Gastroesophageal sphincter (tissue), 4 donors: ENCODE measurements at regions not wholly inside any gene's neighbourhood (a gene's known extent, or its start where the extent isn't known, plus 50 kb on each side); places are given as distances from the start of the nearest gene placed in this dataset.

Source experiments
- ATAC-seq: fragments of 150-250 bp; one replicate; pipeline ENCODE4 v1.9.1; 2016; ENCODE audit warnings: mild to moderate bottlenecking, moderate library complexity
- H3K27ac ChIP-seq, 4 donors: fragments of 200-600 bp; sonication (generic) in 3 of 4; 1 replicate in 3 of 4; 2 replicates in 1 of 4; pipeline ENCODE4 v1.5.1; 2016 to 2019
- H3K27me3 ChIP-seq: fragments of 200-600 bp; sonication (generic); one replicate; pipeline ENCODE4 v1.5.1; 2019
- H3K36me3 ChIP-seq, 2 donors: fragments of 200-600 bp; sonication (generic); one replicate each; pipeline ENCODE4 v1.5.1; 2019; ENCODE audit warnings: control low read depth in 1 of 2
- H3K4me1 ChIP-seq, 3 donors: fragments of 200-600 bp; sonication (generic); 1 replicate in 2 of 3; 2 replicates in 1 of 3; pipeline ENCODE4 v1.5.1; 2016 to 2019; ENCODE audit warnings: control low read depth in 2 of 3
- H3K4me3 ChIP-seq, 2 donors: fragments of 200-600 bp; sonication (generic); one replicate each; pipeline ENCODE4 v1.5.1; 2019; ENCODE audit warnings: mild to moderate bottlenecking in 1 of 2, moderate library complexity in 1 of 2
- H3K9me3 ChIP-seq, 3 donors: fragments of 200-600 bp; sonication (generic); one replicate each; pipeline ENCODE4 v1.5.1; 2017 to 2019; ENCODE audit warnings: control low read depth in 2 of 3
- EP300 ChIP-seq: sonication (generic); formaldehyde crosslinking; IDR thresholded peaks from one replicate; pipeline ENCODE4 v1.6.1; 2017; ENCODE audit warnings: antibody characterized with exemption, mild to moderate bottlenecking
- POLR2A ChIP-seq, 2 donors: fragments of 450-650 bp; IDR thresholded peaks; one replicate each; pipeline ENCODE4 v1.6.1; 2017; ENCODE audit warnings: antibody characterized with exemption in 2 of 2, mild to moderate bottlenecking in 2 of 2, moderate library complexity in 1 of 2
- POLR2AphosphoS5 ChIP-seq: sonication (generic); formaldehyde crosslinking; IDR thresholded peaks from one replicate; pipeline ENCODE4 v1.6.1; 2017; ENCODE audit warnings: antibody characterized with exemption
- WGBS, 2 donors: methylation state at CpG; one replicate each; pipeline ENCODE4 v1.1.5; 2018; ENCODE audit warnings: low coverage in 1 of 2; 5-methylcytosine and 5-hydroxymethylcytosine counted together
- TF ChIP-seq, protein P1 (sequence below), 4 experiments: fragments of 200-600 bp in 2 of 4; fragments of 450-650 bp in 2 of 4; sonication (generic) in 1 of 4; IDR thresholded peaks; one replicate each; pipeline ENCODE4 v1.5.1; 2017 to 2019; ENCODE audit warnings: antibody characterized with exemption in 4 of 4, mild to moderate bottlenecking in 2 of 4, moderate library complexity in 2 of 4

DNA sequence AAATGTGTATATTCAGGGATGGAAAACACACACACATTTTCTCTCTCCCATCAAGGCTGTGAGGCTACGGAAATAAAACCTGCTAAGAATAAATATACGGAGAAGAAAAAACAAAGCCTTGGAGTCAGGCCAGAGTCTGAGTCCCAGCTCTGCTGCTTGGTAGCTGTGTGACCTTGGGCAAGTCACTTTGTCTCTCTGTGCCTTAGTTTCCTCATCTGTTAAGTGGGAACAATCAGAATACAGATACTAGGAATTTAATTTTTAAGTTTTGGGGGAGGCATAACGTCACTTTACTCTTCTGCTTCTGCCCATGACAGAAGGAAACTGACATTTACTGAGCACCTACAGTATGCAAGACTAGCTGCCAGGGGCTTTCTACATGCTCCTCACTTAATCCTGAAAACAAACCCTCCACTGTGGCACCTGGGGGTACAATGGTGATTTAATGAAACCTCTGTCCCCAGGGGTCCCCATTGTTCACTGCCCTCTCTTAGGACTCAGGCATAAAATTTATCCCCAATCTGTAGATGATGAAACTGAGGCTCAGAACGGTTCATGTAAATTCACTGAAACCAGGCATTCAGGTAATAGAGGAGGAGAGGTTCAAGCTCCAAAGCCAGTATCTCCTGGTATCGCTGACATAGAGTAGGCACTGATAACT lies 131.9 kb upstream of the SERPIND1 start:
- Histone ChIP-seq H3K36me3 (no peaks in the 10 kb centered on the region), H3K4me3 (no peak overlapping the region), H3K27ac (no peak overlapping the region), H3K9me3 (peaks cover 0 to 4% (median 0%) of the 10 kb centered on the region in 3 donors), H3K4me1 (no peaks in the 10 kb centered on the region), H3K27me3 (peaks cover 33% of the 10 kb centered on the region)
- 55 to 61% methylated on average over 3 to 5 of the region's 5 CpGs for WGBS, 2 donors
- ATAC-seq: no peak
- TF ChIP-seq, protein P1, sequence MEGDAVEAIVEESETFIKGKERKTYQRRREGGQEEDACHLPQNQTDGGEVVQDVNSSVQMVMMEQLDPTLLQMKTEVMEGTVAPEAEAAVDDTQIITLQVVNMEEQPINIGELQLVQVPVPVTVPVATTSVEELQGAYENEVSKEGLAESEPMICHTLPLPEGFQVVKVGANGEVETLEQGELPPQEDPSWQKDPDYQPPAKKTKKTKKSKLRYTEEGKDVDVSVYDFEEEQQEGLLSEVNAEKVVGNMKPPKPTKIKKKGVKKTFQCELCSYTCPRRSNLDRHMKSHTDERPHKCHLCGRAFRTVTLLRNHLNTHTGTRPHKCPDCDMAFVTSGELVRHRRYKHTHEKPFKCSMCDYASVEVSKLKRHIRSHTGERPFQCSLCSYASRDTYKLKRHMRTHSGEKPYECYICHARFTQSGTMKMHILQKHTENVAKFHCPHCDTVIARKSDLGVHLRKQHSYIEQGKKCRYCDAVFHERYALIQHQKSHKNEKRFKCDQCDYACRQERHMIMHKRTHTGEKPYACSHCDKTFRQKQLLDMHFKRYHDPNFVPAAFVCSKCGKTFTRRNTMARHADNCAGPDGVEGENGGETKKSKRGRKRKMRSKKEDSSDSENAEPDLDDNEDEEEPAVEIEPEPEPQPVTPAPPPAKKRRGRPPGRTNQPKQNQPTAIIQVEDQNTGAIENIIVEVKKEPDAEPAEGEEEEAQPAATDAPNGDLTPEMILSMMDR (IDR thresholded peaks at IDR 0.05): no peak
- TF ChIP-seq EP300 (no peak), POLR2AphosphoS5 (no peak), POLR2A (IDR thresholded peaks at IDR 0.05) (no peak)

DNA sequence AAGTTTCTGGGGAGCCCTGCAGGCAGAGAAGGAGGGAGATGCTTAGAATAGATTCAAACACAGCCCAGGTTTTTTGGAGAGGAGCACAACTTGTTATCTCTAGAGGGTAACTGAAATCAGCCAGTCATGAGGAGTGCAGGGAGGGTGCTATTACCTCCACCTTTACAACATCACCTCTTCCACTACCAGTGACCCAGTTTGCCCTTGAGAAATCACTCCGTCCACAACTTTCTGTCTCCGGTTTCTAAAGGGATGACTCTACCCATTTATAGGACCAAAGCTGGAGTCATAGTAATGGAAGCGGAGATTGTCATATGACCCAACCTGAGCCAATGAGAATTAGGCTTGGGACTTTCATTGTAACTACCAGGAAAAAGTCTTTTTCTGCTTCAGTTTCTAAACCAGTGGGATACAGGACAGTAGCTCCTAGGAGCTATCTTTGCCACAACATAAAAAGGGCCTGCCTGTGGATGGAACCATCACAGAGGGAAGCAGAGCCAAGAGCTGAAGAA lies 131.2 kb upstream of the SERPIND1 start:
- H3K27me3 ChIP-seq: peaks cover 32% of the 10 kb centered on the region
- no peak overlapping the region for H3K4me3 ChIP-seq
- no peak for ATAC-seq
- no peak overlapping the region for H3K27ac ChIP-seq
- no peaks in the 10 kb centered on the region for H3K36me3 ChIP-seq
- 90 to 100% methylated on average over 1 to 3 of the region's 3 CpGs for WGBS, 2 donors
- peaks cover 0 to 4% (median 0%) of the 10 kb centered on the region in 3 donors for H3K9me3 ChIP-seq
- TF ChIP-seq EP300: no peak
- TF ChIP-seq, protein P1 (IDR thresholded peaks at IDR 0.05): no peak
- TF ChIP-seq POLR2A (IDR thresholded peaks at IDR 0.05): no peak
- no peak for TF ChIP-seq POLR2AphosphoS5
- no peaks in the 10 kb centered on the region for H3K4me1 ChIP-seq

- TF ChIP-seq POLR2A (IDR thresholded peaks at IDR 0.05) (no peak), POLR2AphosphoS5 (no peak), EP300 (no peak)
- TF ChIP-seq, protein P1 (IDR thresholded peaks at IDR 0.05): no peak
- no peak overlapping the region for H3K4me3 ChIP-seq
- no peak overlapping the region for H3K27ac ChIP-seq
- 60 to 73% methylated on average over 1 to 3 of the region's 3 CpGs for WGBS, 2 donors
- ATAC-seq: no peak
- H3K9me3 ChIP-seq: peaks cover 0 to 4% (median 0%) of the 10 kb centered on the region in 3 donors
- peaks cover 25% of the 10 kb centered on the region for H3K27me3 ChIP-seq
- H3K4me1 ChIP-seq: no peaks in the 10 kb centered on the region
- no peaks in the 10 kb centered on the region for H3K36me3 ChIP-seq
Measured at GRCh38 chr22:20644071-20644642, 129.8 kb upstream of the SERPIND1 start.

DNA sequence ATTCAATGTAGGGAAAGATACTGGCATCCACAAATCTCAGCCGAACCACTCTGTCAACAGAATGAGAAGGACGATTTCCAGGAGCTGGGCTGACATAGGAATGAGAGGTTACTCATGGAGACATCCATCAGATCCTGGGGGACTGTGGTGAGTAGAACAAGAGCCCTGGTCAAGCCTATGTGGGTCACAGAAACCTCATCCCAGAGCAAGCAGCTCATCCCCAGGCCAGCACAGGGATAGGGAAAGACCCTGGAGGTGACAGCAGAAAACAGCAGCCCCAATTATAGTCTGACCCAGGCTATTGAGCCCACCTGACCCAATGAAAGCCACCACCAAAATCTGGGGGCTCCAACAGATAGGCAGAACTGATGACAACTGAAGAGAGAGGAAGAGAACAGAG lies 128.0 kb upstream of the SERPIND1 start:
- no peaks in the 10 kb centered on the region for H3K9me3 ChIP-seq
- peaks cover 7% of the 10 kb centered on the region for H3K27me3 ChIP-seq
- TF ChIP-seq POLR2A (IDR thresholded peaks at IDR 0.05): no peak
- no peak for TF ChIP-seq POLR2AphosphoS5
- TF ChIP-seq, protein P1 (IDR thresholded peaks at IDR 0.05): no peak
- no peak for TF ChIP-seq EP300
- H3K36me3 ChIP-seq: no peaks in the 10 kb centered on the region
- no peaks in the 10 kb centered on the region for H3K4me1 ChIP-seq
- no peak for ATAC-seq
- no peak overlapping the region for H3K4me3 ChIP-seq
- WGBS, 2 donors: 83 to 100% methylated on average over 2 of the region's 2 CpGs
- H3K27ac ChIP-seq: no peak overlapping the region

GRCh38 chr22:20646415-20646814 lies 127.5 kb upstream of the SERPIND1 start:
- no peak for ATAC-seq
- TF ChIP-seq, protein P1 (IDR thresholded peaks at IDR 0.05): no peak
- TF ChIP-seq POLR2AphosphoS5 (no peak), POLR2A (IDR thresholded peaks at IDR 0.05) (no peak), EP300 (no peak)
- no peaks in the 10 kb centered on the region for H3K36me3 ChIP-seq
- peaks cover 2% of the 10 kb centered on the region for H3K27me3 ChIP-seq
- no peak overlapping the region for H3K27ac ChIP-seq
- no peaks in the 10 kb centered on the region for H3K4me1 ChIP-seq
- H3K9me3 ChIP-seq: no peaks in the 10 kb centered on the region
- WGBS, 2 donors: 78 to 83% methylated on average over 2 to 3 of the region's 4 CpGs
- no peak overlapping the region for H3K4me3 ChIP-seq
